ENCODE measurements at regions not wholly inside any gene's neighbourhood (a gene's known extent, or its start where the extent isn't known, plus 50 kb on each side); places are given as distances from the start of the nearest gene placed in this dataset.

DNA sequence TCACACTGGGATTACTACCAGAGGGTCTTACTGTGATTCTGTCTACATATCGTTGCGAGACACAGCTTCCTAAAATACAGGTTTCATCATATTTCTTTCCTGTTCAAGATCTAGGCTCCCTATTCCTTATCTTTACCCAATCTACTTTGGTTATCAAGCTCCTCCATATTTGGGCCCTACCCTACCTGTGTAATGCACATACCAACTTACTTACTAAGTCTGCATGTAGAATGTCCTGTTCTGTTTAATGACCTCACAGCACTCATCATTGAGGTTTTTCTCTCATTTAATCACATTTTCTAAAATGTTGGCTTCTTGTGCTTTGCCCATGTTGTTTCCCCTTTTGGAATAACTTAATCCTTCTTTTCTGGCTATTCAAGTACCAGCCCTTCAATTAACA lies 551.1 kb downstream of the ZEB2 start:
- Histone ChIP-seq H3K27ac (no peak overlapping the region), H3K9me3 (no peaks in the 10 kb centered on the region), H3K4me1 (replicated peaks) (no peaks in the 10 kb centered on the region), H3K36me3 (no peaks in the 10 kb centered on the region), H3K4me3 (no peak overlapping the region), H3K27me3 (replicated peaks; ENCODE audit: insufficient read depth) (no peaks in the 10 kb centered on the region)
- WGBS = 94% methylated on average over 2 of the region's 2 CpGs
- no peak for TF ChIP-seq POLR2AphosphoS5 (IDR thresholded peaks at IDR 0.05)
- TF ChIP-seq, protein P1, sequence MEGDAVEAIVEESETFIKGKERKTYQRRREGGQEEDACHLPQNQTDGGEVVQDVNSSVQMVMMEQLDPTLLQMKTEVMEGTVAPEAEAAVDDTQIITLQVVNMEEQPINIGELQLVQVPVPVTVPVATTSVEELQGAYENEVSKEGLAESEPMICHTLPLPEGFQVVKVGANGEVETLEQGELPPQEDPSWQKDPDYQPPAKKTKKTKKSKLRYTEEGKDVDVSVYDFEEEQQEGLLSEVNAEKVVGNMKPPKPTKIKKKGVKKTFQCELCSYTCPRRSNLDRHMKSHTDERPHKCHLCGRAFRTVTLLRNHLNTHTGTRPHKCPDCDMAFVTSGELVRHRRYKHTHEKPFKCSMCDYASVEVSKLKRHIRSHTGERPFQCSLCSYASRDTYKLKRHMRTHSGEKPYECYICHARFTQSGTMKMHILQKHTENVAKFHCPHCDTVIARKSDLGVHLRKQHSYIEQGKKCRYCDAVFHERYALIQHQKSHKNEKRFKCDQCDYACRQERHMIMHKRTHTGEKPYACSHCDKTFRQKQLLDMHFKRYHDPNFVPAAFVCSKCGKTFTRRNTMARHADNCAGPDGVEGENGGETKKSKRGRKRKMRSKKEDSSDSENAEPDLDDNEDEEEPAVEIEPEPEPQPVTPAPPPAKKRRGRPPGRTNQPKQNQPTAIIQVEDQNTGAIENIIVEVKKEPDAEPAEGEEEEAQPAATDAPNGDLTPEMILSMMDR (IDR thresholded peaks at IDR 0.05) = no peak
- TF ChIP-seq POLR2A (IDR thresholded peaks at IDR 0.05) = no peak
- intact Hi-C loops (cut with DNase I) = no loop called here
- DNase-seq (ENCODE audit: low spot score) = no peak

DNA sequence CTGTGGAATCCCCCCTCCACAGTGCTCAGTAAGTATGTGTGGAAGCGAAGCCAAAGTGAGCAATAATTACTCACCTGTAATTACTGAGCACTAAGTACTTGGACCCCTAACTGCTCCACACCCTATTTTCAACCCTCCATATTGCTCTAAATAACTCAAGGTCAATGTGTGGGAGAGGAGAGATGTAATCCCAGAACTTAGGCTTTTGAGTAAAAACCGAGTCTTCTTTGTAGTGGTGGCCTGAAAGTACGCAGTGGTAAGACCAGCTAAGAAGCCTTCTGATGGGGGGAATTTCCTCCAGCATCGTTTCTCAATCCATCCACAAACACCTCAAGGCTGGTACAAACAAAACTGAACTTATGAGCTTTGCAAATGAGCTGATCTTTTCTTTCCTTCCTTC lies 551.6 kb downstream of the ZEB2 start:
- H3K4me3 ChIP-seq = no peak overlapping the region
- no peaks in the 10 kb centered on the region for H3K9me3 ChIP-seq
- H3K27ac ChIP-seq = no peak overlapping the region
- TF ChIP-seq, protein P1 (IDR thresholded peaks at IDR 0.05) = no peak
- TF ChIP-seq POLR2AphosphoS5 (IDR thresholded peaks at IDR 0.05) (no peak), POLR2A (IDR thresholded peaks at IDR 0.05) (no peak)
- no peaks in the 10 kb centered on the region for H3K36me3 ChIP-seq
- no peaks in the 10 kb centered on the region for H3K4me1 ChIP-seq (replicated peaks)
- DNase-seq (ENCODE audit: low spot score) = no peak
- intact Hi-C loops (cut with DNase I) = no loop called here
- H3K27me3 ChIP-seq (replicated peaks; ENCODE audit: insufficient read depth) = no peaks in the 10 kb centered on the region
- WGBS = 93% methylated on average over 4 of the region's 4 CpGs

DNA sequence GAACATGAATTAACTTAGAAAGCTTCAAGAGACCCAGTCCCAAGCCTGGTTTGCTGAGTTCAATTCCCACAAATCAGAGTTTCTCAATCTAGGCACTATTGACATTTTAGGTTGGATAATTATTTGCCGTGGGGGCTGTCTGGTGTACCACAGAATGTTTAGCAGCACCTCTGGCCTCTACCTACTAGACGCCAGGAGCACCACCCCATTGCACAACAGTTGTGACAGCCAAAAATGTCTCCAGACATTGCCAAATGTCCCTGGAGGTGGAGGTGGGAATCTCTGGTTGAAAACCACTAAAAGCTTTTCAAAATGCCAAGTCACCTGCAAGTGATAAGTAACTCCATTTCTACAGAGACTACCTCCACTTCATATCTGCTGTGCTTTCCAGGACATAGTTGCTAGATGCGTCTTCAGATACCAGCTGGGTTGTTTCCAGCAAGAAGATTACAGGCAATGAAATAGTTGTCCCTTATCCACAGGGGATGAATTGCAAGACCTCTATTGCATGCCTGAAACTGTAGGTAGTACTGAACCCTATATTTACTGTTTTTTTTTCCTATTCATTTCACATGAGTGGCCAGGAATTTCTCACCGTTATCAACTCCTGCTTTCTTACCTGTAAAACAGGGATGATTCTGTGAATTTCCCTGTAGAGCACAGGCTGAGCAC lies 554.3 kb downstream of the ZEB2 start:
- no peak overlapping the region for H3K4me3 ChIP-seq
- no peaks in the 10 kb centered on the region for H3K27me3 ChIP-seq (replicated peaks; ENCODE audit: insufficient read depth)
- no peaks in the 10 kb centered on the region for H3K4me1 ChIP-seq (replicated peaks)
- TF ChIP-seq POLR2A (IDR thresholded peaks at IDR 0.05) = no peak
- TF ChIP-seq POLR2AphosphoS5 (IDR thresholded peaks at IDR 0.05) = no peak
- TF ChIP-seq, protein P1 (IDR thresholded peaks at IDR 0.05) = no peak
- no peaks in the 10 kb centered on the region for H3K36me3 ChIP-seq
- no peaks in the 10 kb centered on the region for H3K9me3 ChIP-seq
- H3K27ac ChIP-seq = no peak overlapping the region
- intact Hi-C loops (cut with DNase I) = no loop called here
- 93% methylated on average over 4 of the region's 4 CpGs for WGBS
- DNase-seq (ENCODE audit: low spot score) = no peak

DNA sequence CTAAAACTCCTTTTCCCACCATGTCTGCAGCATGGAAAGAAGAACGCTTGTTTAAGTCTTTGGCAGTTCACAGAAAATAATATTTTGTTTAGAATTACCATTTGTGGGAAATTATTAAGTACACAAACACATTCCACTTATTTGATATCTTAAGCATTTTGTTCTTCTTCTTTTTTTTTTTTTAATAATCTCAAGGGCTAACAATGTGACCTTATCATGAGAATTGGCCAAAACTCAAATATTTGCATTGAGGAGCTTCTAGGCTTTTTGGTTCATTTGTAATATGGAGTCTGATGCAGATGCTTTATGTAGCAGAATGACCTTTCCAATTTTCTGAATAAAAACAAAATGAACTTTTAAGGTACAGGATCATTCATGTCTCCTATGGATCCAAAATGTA lies 555.0 kb downstream of the ZEB2 start:
- 93% methylated on average over 1 of the region's 1 CpG for WGBS
- Histone ChIP-seq H3K36me3 (no peaks in the 10 kb centered on the region), H3K9me3 (no peaks in the 10 kb centered on the region), H3K27me3 (replicated peaks; ENCODE audit: insufficient read depth) (no peaks in the 10 kb centered on the region), H3K4me3 (no peak overlapping the region), H3K27ac (no peak overlapping the region), H3K4me1 (replicated peaks) (no peaks in the 10 kb centered on the region)
- intact Hi-C loops (cut with DNase I) = no loop called here
- TF ChIP-seq POLR2AphosphoS5 (IDR thresholded peaks at IDR 0.05) (no peak), POLR2A (IDR thresholded peaks at IDR 0.05) (no peak)
- TF ChIP-seq, protein P1 (IDR thresholded peaks at IDR 0.05) = no peak
- no peak for DNase-seq (ENCODE audit: low spot score)

DNA sequence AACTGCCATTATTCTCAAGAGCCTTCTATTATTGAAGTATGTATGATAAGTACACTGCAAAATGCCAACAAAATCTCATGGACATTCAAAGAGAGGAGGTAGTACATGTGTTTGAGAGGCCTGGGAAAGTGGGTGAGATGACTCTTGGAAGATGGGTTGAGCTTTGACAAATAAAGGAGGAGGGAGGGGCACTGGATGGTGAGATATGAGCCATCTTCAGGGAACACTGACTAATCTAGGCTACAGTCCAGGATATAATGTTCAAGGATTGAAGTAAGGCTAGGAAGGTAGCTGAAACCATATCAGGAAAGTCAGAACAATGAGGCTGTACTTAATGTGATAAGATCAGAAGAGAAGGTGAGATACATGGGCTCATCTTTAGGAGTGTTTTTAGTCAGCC lies 559.7 kb downstream of the ZEB2 start:
- no peak for DNase-seq (ENCODE audit: low spot score)
- H3K27me3 ChIP-seq (replicated peaks; ENCODE audit: insufficient read depth) = no peaks in the 10 kb centered on the region
- no peak overlapping the region for H3K27ac ChIP-seq
- no peak overlapping the region for H3K4me3 ChIP-seq
- intact Hi-C loops (cut with DNase I) = no loop called here
- H3K4me1 ChIP-seq (replicated peaks) = no peaks in the 10 kb centered on the region
- no peaks in the 10 kb centered on the region for H3K36me3 ChIP-seq
- TF ChIP-seq POLR2AphosphoS5 (IDR thresholded peaks at IDR 0.05) = no peak
- TF ChIP-seq, protein P1 (IDR thresholded peaks at IDR 0.05) = no peak
- TF ChIP-seq POLR2A (IDR thresholded peaks at IDR 0.05) = no peak
- no peaks in the 10 kb centered on the region for H3K9me3 ChIP-seq
